Psoas muscle (tissue), 7 donors: ENCODE measurements at regions not wholly inside any gene's neighbourhood (a gene's known extent, or its start where the extent isn't known, plus 50 kb on each side); places are given as distances from the start of the nearest gene placed in this dataset.
"Not testable (repeated sequence)": the region's sequence is repeated elsewhere in the genome, so short reads cannot be mapped to it uniquely, and the experiment has no call there.

Source experiments
- ATAC-seq, 4 donors: fragments of 200-7000 bp; cut with Tn5 transposase; one replicate each; pipeline ENCODE4 v1.9.1; 2020; ENCODE audit warnings: moderate library complexity in 3 of 4, mild to moderate bottlenecking in 2 of 4
- DNase-seq, 2 donors: peaks; one replicate each; pipeline ENCODE4 v3.0.0-alpha.2; 2020
- H3K27ac ChIP-seq: fragments of 200-600 bp; one replicate; pipeline ENCODE4 v1.8.0; 2022
- H3K27me3 ChIP-seq, 3 donors: fragments of 200-600 bp in 1 of 3; one replicate each; pipeline versions ENCODE4 v1.6.1 to v1.8.0; 2013 to 2022; ENCODE audit warnings: low read length in 2 of 3, mild to moderate bottlenecking in 2 of 3, moderate library complexity in 1 of 3; ENCODE audit not compliant: insufficient read depth in 3 of 3
- H3K36me3 ChIP-seq, 2 donors: fragments of 200-600 bp in 1 of 2; one replicate each; pipeline versions ENCODE4 v1.6.1 to v1.8.0; 2013 to 2022; ENCODE audit warnings: low read depth in 1 of 2, mild to moderate bottlenecking in 1 of 2, moderate library complexity in 1 of 2; ENCODE audit not compliant: insufficient read depth in 1 of 2
- H3K4me1 ChIP-seq: fragments of 200-600 bp; one replicate; pipeline ENCODE4 v1.8.0; 2022
- H3K4me3 ChIP-seq: fragments of 200-600 bp; one replicate; pipeline ENCODE4 v1.8.0; 2022; ENCODE audit warnings: mild to moderate bottlenecking
- H3K9me3 ChIP-seq: fragments of 200-600 bp; one replicate; pipeline ENCODE4 v1.8.0; 2022
- CTCF ChIP-seq: fragments of 200-600 bp; IDR thresholded peaks from one replicate; pipeline ENCODE4 v1.8.0; 2022; ENCODE audit warnings: antibody characterized with exemption
- WGBS, 3 donors: extraction: QIAGEN DNeasy Blood & Tissue Kit; methylation state at CpG; one replicate each; pipeline versions ENCODE4 v1.1.6 to v1.1.7; 2013; 5-methylcytosine and 5-hydroxymethylcytosine counted together
- intact Hi-C, 2 donors: fragments of 100-400 bp; cut with DNase I; formaldehyde crosslinking; loops; one replicate each; pipeline versions ENCODE4 v1.11.0 to v1.14.2; 2022
- donor health status: healthy with polysubstance abuse.
- donor health status: DM: no; HTN: no; CAD: no; lungs with moderate emphysema.
- donor health status: Bipolar disorder and iron deficiency.
- donor health status: healthy.
- donor health status: DM: yes; HTN: yes; CAD: no.
- donor health status: DM: no; HTN: no; CAD: no.
- donor health status: DM: yes; HTN: yes; CAD: no.

GRCh38 chr2:224650815-224651439 is 65.2 kb downstream of the CCDC195 start:
- intact Hi-C loops: loop anchor here (1.0 to 2.0 kb wide), 2 partner anchors 292 kb away; no protein-coding TSS in a partner anchor
- H3K27ac ChIP-seq: no peak overlapping the region
- peak in 3 of 4 donors; percentile 56 to 80 (median 64) for ATAC-seq

GRCh38 chr2:224647684-224648083 is 62.5 kb upstream of the CUL3 start:
- not testable (repeated sequence) for DNase-seq, H3K4me1 ChIP-seq, H3K9me3 ChIP-seq, H3K4me3 ChIP-seq, H3K27me3 ChIP-seq, ATAC-seq, H3K36me3 ChIP-seq, H3K27ac ChIP-seq
- intact Hi-C loops: loop anchor here in 1 of 2 donors (10.0 kb wide), 1 partner anchor 183 kb away; no protein-coding TSS in a partner anchor
- WGBS, 3 donors: 91 to 96% (median 94%) methylated on average over 10 to 11 of the region's 11 CpGs

More at GRCh38 chr2:224650815-224651439, 65.2 kb downstream of the CCDC195 start:
- 29 to 35% (median 34%) methylated on average over 6 of the region's 6 CpGs for WGBS, 3 donors
- DNase-seq: no peak
- no peaks in the 10 kb centered on the region for H3K4me1 ChIP-seq
- H3K27me3 ChIP-seq: no peaks in the 10 kb centered on the region
- H3K4me3 ChIP-seq: no peak overlapping the region
- TF ChIP-seq CTCF: peak; percentile 85
- no peaks in the 10 kb centered on the region for H3K9me3 ChIP-seq
- H3K36me3 ChIP-seq: no peaks in the 10 kb centered on the region

DNA sequence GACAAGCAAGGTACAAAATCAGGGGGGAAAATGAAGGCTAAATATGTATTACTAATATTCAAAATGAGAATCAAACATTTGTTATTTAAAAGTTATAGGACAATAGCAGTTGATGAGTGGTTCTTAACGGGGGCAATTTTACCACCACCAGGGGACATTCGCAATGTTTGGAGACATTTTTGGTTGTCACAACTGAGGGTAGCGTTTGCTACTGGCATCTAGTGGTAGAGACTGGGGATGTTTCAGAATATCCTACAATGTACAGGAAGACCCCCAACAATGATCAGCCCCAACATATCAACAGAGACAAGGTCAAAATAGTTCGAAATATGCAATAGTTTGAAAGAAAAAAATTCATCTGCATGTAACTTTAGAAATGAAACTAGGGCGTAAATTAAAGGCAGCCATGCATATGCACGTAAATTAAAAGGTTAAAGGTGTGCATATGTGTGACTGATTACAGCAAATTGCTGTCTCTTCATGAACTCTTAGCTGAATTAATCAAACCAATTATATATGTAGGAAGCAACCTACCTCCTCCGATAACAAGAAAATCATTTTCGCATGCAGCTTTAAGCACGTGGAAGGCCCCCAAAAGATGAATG is 61.2 kb upstream of the CUL3 start:
- Histone ChIP-seq H3K36me3 (no peaks in the 10 kb centered on the region), H3K9me3 (no peaks in the 10 kb centered on the region), H3K27me3 (no peaks in the 10 kb centered on the region), H3K4me3 (no peak overlapping the region), H3K27ac (no peak overlapping the region), H3K4me1 (no peaks in the 10 kb centered on the region)
- no peak for ATAC-seq
- peak; percentile 42 for TF ChIP-seq CTCF
- 53 to 62% (median 56%) methylated on average over 9 of the region's 9 CpGs for WGBS, 3 donors
- DNase-seq: no peak
- intact Hi-C loops: loop anchor here in 1 of 2 donors (10.0 kb wide), 1 partner anchor 182 kb away; no protein-coding TSS in a partner anchor

DNA sequence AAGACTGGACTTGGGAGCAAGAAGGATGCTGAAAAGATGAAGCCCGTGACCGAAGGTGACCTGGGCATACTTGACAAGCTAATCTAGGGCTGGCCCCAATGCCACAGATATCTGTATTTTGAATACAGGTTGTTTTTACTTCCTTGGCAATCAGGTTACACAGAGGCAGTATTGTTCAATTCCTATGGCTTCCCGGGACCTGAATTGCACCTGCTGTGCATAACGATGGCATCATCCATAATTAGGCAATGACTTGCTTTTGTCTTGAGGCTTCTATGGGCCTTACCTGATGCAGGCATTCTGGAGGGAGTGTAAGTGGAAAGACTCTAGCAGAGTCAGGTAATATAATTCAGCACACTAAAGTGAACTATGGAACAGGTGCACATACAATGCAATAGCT is 60.6 kb upstream of the CUL3 start:
- H3K4me1 ChIP-seq: no peaks in the 10 kb centered on the region
- TF ChIP-seq CTCF: no peak
- no peaks in the 10 kb centered on the region for H3K9me3 ChIP-seq
- 69 to 73% (median 72%) methylated on average over 4 of the region's 4 CpGs for WGBS, 3 donors
- no peaks in the 10 kb centered on the region for H3K27me3 ChIP-seq
- no peak overlapping the region for H3K4me3 ChIP-seq
- H3K27ac ChIP-seq: no peak overlapping the region
- DNase-seq (no peak), ATAC-seq (no peak)
- intact Hi-C loops: loop anchor here in 1 of 2 donors (10.0 kb wide), 1 partner anchor 181 kb away; no protein-coding TSS in a partner anchor
- H3K36me3 ChIP-seq: no peaks in the 10 kb centered on the region

GRCh38 chr2:224640679-224641078 is 55.5 kb upstream of the CUL3 start:
- H3K9me3 ChIP-seq: no peaks in the 10 kb centered on the region
- no peak overlapping the region for H3K4me3 ChIP-seq
- intact Hi-C loops: loop anchor here in 1 of 2 donors (10.0 kb wide), 1 partner anchor 176 kb away; no protein-coding TSS in a partner anchor
- no peak for ATAC-seq
- no peak overlapping the region for H3K27ac ChIP-seq
- no peak for TF ChIP-seq CTCF
- 80 to 85% (median 81%) methylated on average over 4 of the region's 4 CpGs for WGBS, 3 donors
- no peaks in the 10 kb centered on the region for H3K27me3 ChIP-seq
- no peaks in the 10 kb centered on the region for H3K4me1 ChIP-seq
- H3K36me3 ChIP-seq: no peaks in the 10 kb centered on the region
- DNase-seq: no peak
